RWPE2 (cell line): ENCODE measurements at regions not wholly inside any gene's neighbourhood (a gene's known extent, or its start where the extent isn't known, plus 50 kb on each side); places are given as distances from the start of the nearest gene placed in this dataset.

Experiments used
- ATAC-seq: fragments of 200-7000 bp; cut with Tn5 transposase; 3 replicates; pipeline ENCODE4 v1.9.1; 2021; ENCODE audit warnings: low read depth
- DNase-seq: peaks from one replicate; pipeline ENCODE4 v3.0.0-alpha.2; 2020; ENCODE audit warnings: low spot score
- H3K27ac ChIP-seq: fragments of 450-650 bp; 2 replicates; pipeline ENCODE4 v1.5.1; 2017; ENCODE audit warnings: mild to moderate bottlenecking; ENCODE audit not compliant: poor library complexity, severe bottlenecking
- H3K27me3 ChIP-seq: fragments of 250-450 bp; sonication (Bioruptor Pico); 2 replicates; pipeline ENCODE4 v1.5.1; 2021; ENCODE audit warnings: mild to moderate bottlenecking, moderate library complexity; ENCODE audit not compliant: insufficient read depth, poor library complexity, severe bottlenecking
- H3K36me3 ChIP-seq: fragments of 250-450 bp; sonication (Bioruptor Pico); 2 replicates; pipeline ENCODE4 v1.5.1; 2020; ENCODE audit warnings: low read depth, mild to moderate bottlenecking, moderate library complexity
- H3K4me1 ChIP-seq: fragments of 250-450 bp; sonication (Bioruptor Pico); 2 replicates; pipeline ENCODE4 v1.5.1; 2021; ENCODE audit warnings: mild to moderate bottlenecking, moderate library complexity; ENCODE audit not compliant: insufficient read depth, poor library complexity, severe bottlenecking
- H3K4me3 ChIP-seq: fragments of 250-450 bp; sonication (Bioruptor Pico); 2 replicates; pipeline ENCODE4 v1.5.1; 2021; ENCODE audit warnings: mild to moderate bottlenecking, moderate library complexity; ENCODE audit not compliant: severe bottlenecking
- H3K9me3 ChIP-seq: fragments of 250-450 bp; sonication (Bioruptor Pico); 2 replicates; pipeline ENCODE4 v1.5.1; 2021; ENCODE audit warnings: mild to moderate bottlenecking, moderate library complexity; ENCODE audit not compliant: severe bottlenecking
- CTCF ChIP-seq: fragments of 450-650 bp; IDR thresholded peaks from one replicate; pipeline ENCODE4 v1.5.1; 2017; ENCODE audit warnings: mild to moderate bottlenecking, moderate library complexity; ENCODE audit not compliant: poor library complexity, severe bottlenecking

- Histone ChIP-seq H3K4me1 (no peaks in the 10 kb centered on the region), H3K36me3 (no peaks in the 10 kb centered on the region), H3K27me3 (peaks cover 5% of the 10 kb centered on the region), H3K9me3 (peaks cover 4% of the 10 kb centered on the region), H3K27ac (no peak overlapping the region), H3K4me3 (no peak overlapping the region)
- TF ChIP-seq CTCF, result no peak
- DNase-seq (no peak), ATAC-seq (no peak)
These were observed 198.6 kb upstream of the SALL1 start for GRCh38 chr16:51349626-51350025.

- Histone ChIP-seq H3K9me3 (peaks cover 4% of the 10 kb centered on the region), H3K4me1 (no peaks in the 10 kb centered on the region), H3K27ac (no peak overlapping the region), H3K36me3 (no peaks in the 10 kb centered on the region), H3K27me3 (peaks cover 5% of the 10 kb centered on the region), H3K4me3 (no peak overlapping the region)
- no peak for TF ChIP-seq CTCF
- ATAC-seq, result no peak
- DNase-seq, result no peak
These were observed 192.3 kb upstream of the SALL1 start for GRCh38 chr16:51343411-51343810.

- no peaks in the 10 kb centered on the region for H3K36me3 ChIP-seq
- no peaks in the 10 kb centered on the region for H3K9me3 ChIP-seq
- H3K27me3 ChIP-seq, result no peaks in the 10 kb centered on the region
- no peaks in the 10 kb centered on the region for H3K4me1 ChIP-seq
- H3K4me3 ChIP-seq, result no peak overlapping the region
- DNase-seq (no peak), ATAC-seq (no peak)
- H3K27ac ChIP-seq, result no peak overlapping the region
- no peak for TF ChIP-seq CTCF
These were observed 190.1 kb upstream of the SALL1 start for GRCh38 chr16:51341204-51341603.

GRCh38 chr16:51337662-51338061 is 186.6 kb upstream of the SALL1 start:
- H3K9me3 ChIP-seq, result no peaks in the 10 kb centered on the region
- no peak overlapping the region for H3K27ac ChIP-seq
- H3K4me3 ChIP-seq, result no peak overlapping the region
- DNase-seq (no peak), ATAC-seq (no peak)
- peaks cover under 1% of the 10 kb centered on the region for H3K27me3 ChIP-seq
- no peaks in the 10 kb centered on the region for H3K36me3 ChIP-seq
- H3K4me1 ChIP-seq, result no peaks in the 10 kb centered on the region
- no peak for TF ChIP-seq CTCF

- ATAC-seq, result no peak
- no peak for TF ChIP-seq CTCF
These were observed 177.7 kb upstream of the SALL1 start for GRCh38 chr16:51328733-51329132.

More at GRCh38 chr16:51328733-51329132, 177.7 kb upstream of the SALL1 start:
- Histone ChIP-seq H3K36me3 (no peaks in the 10 kb centered on the region), H3K27ac (no peak overlapping the region), H3K9me3 (no peaks in the 10 kb centered on the region), H3K27me3 (peaks cover 2% of the 10 kb centered on the region), H3K4me3 (no peak overlapping the region), H3K4me1 (peaks cover 10% of the 10 kb centered on the region)
- no peak for DNase-seq
